GM19397 (cell line): ENCODE measurements at regions not wholly inside any gene's neighbourhood (a gene's known extent, or its start where the extent isn't known, plus 50 kb on each side); places are given as distances from the start of the nearest gene placed in this dataset.
"Not testable (repeated sequence)": the region's sequence is repeated elsewhere in the genome, so short reads cannot be mapped to it uniquely, and the experiment has no call there.

Source experiments
- ATAC-seq: cut with Tn5 transposase; IDR thresholded peaks from one replicate; pipeline ENCODE4 v1.9.1; 2021; ENCODE audit warnings: mild to moderate bottlenecking, moderate library complexity; ENCODE audit not compliant: unreplicated experiment

DNA sequence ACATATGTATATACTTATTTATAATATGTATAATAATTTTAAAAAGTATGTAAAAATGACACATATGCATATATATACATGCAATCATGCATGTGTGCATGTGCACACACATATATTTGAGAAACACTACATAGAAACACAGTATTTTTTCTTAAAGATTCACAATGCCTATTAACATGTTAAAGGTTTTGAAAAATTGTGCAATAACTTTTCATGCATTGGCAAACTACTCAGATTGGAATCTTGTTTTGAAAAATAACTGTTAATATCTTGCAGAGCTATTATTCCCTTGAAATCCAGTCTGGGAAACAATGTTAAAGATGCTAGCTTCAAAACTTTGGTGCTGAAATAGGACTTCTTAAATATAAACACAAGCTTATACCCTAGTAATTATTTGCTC, 256.2 kb upstream of the P2RY1 start:
- no peak for ATAC-seq

GRCh38 chr3:152581951-152582350, 253.0 kb upstream of the P2RY1 start:
- no peak for ATAC-seq

DNA sequence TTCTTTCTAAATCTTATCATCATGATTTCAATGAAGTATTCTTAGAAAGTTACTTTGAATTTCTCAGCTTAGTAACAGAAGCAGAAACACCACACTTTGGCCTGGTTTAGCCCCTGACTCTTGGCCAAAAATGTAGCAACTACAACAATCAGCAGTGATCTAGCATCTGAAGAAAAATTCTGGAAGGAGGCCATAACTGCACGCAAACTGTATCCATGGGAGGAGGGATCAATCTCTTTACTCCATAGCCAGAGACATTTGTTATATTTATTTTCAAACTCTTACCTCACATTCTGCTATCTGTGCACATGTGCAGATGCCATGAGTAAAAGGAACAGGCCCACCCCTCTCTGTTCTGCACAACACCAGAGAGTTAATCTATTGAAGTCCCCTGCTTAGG, 251.0 kb upstream of the P2RY1 start:
- ATAC-seq = no peak

DNA sequence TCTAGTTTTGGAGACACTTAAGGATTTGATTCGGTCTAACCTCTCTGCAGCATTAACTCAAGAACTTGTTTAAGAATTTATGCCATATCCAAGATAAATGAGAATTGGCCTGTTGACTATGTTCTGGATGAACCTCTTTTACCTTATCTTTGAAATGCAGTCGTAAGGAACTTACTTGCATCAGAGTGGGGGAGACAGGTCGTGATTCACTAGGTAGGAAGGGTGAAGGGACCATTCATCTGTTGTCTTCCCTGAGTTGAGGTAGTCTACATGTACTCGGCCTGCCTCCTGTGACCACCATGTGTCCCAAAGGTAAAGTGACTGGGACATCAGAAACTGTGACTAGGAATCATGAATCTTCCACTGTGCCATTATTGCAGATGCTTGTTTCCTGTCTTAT, 248.0 kb upstream of the P2RY1 start:
- no peak for ATAC-seq

DNA sequence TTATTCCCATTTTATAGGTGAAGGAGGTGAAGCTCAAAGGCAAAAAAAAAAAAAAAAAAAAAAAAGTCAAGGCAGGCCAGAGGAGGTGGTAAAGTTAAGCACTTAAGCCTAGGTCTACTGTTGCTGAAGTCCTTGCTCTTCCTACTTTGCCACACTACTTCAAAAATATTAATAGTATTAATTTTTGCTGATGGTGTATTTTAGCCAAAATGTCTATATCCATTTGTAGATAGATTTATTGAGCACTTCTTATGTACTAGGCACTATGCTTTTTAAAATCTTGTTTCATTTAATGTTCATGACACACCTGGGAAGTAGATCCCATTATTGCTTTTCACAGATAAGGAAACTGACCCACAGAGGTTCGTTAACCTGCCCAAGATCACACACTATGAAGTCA, 247.1 kb upstream of the P2RY1 start:
- ATAC-seq = no peak

GRCh38 chr3:152589644-152590043, 245.3 kb upstream of the P2RY1 start:
- ATAC-seq = no peak

GRCh38 chr3:152591515-152591914, 243.4 kb upstream of the P2RY1 start:
- ATAC-seq = no peak

DNA sequence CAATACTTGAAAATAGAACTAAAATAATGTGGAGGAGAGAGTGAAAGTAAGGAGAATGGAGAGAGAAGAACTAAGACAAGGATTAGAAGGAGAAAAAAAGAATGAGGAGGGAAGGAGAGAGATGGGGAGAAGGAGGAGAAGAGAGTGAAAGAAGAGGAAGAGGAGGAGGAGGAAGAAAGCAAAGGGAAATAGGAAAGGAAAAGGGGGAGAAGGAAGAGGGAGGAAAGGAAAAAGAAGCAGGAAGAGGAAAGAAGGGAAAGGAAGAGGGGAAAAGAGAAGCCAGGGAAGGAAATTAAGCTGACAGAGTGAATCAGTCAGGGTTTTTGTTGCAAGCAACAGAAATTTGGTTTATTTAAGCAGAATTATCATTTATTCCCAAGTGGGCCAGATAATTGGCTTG, 241.7 kb upstream of the P2RY1 start:
- ATAC-seq = no peak

DNA sequence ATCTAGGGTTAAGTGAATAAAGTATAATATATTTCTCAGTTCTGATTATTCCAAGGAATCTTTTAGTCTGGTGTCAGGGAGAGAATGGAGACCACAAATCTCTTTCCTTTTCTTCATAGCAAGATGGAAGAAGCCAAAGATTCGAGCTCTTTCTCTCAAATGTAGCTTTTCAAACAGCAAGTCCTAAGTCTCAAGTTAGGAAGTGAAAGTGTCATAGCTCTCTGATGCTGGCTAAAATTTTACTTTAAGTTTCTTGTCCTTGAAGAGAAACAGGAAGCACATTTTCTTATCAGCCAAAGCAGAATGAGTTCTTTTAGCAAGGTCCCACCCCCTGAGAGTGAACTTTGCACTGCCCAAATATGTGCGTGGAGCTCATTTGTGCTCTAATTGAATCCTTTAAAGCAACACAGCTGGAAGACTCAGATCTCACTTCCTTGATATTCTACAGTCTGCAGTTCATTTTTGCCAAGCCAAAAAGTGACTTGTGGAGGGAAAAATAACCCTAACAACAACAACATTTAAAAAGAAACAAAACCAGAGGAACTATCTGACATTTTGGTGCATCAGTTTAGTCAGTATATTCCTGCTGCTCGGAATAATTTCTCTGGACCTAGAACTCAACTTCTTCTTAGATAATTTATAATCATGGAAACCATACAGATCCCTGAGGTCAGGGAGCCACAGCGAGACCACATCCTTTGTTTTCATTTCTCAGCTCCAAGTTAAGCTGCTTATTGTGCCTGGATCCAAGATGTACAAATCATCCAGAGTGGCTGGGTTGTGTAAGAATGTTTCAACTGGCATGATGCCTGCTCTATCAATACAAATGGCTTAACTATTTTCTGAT, 238.7 kb upstream of the P2RY1 start:
- peak; percentile 98 for ATAC-seq

- ATAC-seq = not testable (repeated sequence)
Measured at GRCh38 chr3:152596832-152597231, 238.1 kb upstream of the P2RY1 start.

DNA sequence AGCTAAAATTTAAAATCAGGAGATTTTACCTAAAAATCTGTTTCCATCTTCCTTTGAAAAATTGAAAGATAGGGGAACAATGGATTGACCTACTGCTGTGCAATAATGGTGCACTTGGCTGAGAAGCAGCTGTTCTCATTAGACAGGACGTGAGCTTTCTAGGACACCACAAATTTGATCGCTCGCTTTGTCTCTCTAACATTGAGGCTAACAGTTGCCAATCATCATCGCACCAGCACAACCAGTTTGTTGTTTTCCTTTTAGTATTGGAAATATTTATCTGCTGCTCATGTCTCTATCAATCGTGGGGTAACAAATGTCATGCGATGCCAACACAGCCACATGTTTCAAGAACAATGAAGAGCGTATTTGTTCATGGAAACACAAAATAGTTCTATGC, 228.8 kb upstream of the P2RY1 start:
- ATAC-seq = no peak

DNA sequence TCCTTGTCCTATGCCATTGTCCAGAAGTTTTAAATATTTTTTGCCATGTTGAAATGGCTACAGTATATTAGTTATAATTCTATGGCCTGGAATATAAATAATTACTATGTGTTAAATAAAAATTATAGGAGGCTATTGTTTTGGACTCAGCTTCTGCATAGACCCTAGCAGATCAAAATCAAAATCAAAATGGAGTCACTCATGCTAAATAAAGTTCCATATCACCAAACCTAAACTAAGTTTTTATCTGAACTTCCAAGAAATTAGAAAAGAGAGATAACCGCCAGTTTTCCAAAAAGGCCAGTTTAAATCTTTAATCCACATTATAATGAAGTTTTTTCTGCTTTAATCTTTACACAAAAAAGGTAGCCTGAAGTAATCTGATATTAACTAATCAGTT, 227.8 kb upstream of the P2RY1 start:
- ATAC-seq = no peak

DNA sequence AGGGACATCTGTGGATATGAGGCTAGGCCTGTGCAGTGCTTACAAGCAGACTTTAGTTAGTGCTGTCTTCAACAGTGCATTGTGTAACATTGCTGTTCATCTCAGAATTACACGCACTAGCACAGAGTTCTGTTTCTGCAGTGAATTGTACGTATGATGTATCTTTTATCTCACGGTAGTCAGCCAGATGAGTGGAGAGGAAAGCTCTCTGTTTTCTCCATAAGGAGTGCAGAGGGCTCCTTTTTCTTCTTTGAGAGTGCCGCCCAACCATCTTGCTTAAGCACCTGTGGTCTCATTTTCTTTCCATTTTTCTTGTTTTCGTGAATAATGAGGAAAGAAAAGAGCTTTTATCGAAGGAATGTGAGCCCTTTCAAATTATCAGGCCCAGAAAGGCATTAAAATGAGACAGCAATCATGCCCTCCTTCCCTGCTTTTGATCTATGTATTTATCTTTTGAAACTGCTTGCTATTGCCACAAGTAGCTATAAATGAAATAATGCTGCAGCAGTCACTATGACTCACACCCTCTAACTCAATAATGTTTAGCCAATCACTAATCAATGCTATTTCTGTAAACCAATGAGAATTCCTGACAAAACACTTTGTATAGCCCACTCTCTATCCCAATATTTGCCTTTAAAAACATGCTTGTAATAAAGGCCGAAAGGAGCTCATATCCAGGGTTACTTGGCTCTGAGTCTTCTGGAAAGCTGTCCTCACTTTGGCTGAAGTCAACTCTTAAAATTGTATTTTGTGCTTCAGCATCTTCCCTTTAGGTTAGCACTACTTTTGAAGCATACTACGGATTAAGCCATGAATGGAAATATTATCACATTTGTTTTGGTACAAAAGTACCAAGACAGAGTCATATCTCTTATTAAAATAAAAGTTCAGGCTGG, 226.0 kb upstream of the P2RY1 start:
- ATAC-seq = no peak

GRCh38 chr3:152609891-152610290, 225.0 kb upstream of the P2RY1 start:
- ATAC-seq = no peak

- ATAC-seq = no peak
Measured at GRCh38 chr3:152610622-152611021, 224.3 kb upstream of the P2RY1 start.

GRCh38 chr3:152611905-152612304, 223.0 kb upstream of the P2RY1 start:
- no peak for ATAC-seq

- no peak for ATAC-seq
Measured at GRCh38 chr3:152613851-152614250, 221.1 kb upstream of the P2RY1 start.

- no peak for ATAC-seq
Measured at GRCh38 chr3:152615681-152616080, 219.2 kb upstream of the P2RY1 start.

DNA sequence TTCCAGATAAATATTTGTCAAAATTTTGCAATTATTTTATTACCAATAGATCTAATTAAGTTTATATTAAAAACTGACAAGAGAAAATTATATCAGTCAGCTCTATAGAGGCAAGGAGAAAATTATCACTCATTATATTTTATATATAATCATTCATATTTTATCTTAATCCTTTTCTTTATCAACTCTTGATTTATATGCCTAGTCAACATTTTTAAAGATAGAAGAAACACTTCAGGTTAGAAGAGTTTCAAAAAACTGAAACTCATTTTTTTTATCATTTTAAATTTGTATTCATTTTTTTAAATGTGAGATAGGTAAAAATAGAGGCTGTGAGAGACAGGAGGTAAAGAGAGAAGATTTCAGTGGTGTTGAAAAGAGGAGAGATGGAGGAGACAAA, 217.3 kb upstream of the P2RY1 start:
- ATAC-seq = no peak

DNA sequence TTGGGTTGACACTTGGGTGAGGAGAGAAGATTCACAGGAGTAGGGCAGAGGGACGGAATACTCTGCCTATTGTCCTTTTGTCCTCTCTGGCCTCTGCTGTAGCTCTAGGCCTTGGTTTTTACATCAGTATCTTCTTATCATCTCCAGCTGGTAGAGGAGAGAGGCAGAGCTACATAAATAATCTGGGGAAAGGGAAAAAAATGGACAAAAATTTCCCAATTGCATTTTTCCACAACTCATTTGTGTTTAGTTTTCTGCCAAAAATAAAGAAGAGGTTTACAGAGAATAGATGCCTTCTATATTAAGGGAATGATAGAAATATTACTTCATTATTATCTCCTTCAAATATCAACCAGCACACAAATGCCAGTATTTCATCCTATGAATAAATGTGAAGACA, 216.4 kb upstream of the P2RY1 start:
- no peak for ATAC-seq

GRCh38 chr3:152619691-152620090, 215.2 kb upstream of the P2RY1 start:
- ATAC-seq = no peak

- ATAC-seq = no peak
Measured at GRCh38 chr3:152620395-152620794, 214.5 kb upstream of the P2RY1 start.
